ENCODE measurements at regions not wholly inside any gene's neighbourhood (a gene's known extent, or its start where the extent isn't known, plus 50 kb on each side); places are given as distances from the start of the nearest gene placed in this dataset.

- TF ChIP-seq, protein P1, sequence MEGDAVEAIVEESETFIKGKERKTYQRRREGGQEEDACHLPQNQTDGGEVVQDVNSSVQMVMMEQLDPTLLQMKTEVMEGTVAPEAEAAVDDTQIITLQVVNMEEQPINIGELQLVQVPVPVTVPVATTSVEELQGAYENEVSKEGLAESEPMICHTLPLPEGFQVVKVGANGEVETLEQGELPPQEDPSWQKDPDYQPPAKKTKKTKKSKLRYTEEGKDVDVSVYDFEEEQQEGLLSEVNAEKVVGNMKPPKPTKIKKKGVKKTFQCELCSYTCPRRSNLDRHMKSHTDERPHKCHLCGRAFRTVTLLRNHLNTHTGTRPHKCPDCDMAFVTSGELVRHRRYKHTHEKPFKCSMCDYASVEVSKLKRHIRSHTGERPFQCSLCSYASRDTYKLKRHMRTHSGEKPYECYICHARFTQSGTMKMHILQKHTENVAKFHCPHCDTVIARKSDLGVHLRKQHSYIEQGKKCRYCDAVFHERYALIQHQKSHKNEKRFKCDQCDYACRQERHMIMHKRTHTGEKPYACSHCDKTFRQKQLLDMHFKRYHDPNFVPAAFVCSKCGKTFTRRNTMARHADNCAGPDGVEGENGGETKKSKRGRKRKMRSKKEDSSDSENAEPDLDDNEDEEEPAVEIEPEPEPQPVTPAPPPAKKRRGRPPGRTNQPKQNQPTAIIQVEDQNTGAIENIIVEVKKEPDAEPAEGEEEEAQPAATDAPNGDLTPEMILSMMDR (IDR thresholded peaks at IDR 0.05; ENCODE audit: poor library complexity) = no peak
- no peak for TF ChIP-seq EZH2phosphoT487 (IDR thresholded peaks at IDR 0.05; ENCODE audit: low read depth, severe bottlenecking, unreplicated experiment)
These were observed 91.6 kb downstream of the OLFM1 start for GRCh38 chr9:135179041-135179440.
